ENCODE measurements at regions not wholly inside any gene's neighbourhood (a gene's known extent, or its start where the extent isn't known, plus 50 kb on each side); places are given as distances from the start of the nearest gene placed in this dataset.

DNA sequence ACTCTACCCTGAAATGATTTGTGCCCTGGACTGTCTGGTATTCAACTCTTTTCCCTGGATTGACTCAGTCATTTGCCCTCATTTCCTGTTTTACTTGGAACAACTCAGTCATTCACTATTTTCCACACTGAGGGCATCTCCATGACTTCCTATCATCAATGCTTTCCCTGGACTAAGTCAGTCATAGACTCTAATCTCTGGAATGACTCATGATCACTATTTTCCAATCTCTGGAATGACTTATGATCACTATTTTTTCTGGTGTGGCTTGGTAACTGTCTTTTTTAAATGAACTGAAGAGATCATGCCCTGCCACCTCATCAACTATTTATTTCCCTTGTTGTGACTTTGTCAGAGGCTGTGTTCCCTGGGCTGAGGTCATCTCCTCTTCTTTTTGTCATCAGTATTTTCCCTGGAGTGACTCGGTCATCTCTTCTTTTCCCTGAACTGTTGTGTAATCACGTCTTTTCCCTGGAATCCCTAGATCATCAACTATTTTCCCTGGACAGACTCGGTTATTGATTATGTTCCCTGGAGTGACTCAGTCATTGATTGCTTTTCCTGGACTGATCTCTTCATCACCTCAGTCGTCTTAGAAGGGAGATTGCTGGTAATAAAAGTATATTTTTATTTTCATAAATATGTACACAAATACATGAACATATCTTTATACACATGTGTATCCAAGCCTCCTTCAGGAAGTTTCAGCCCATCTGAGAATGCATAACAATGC lies 327.1 kb upstream of the VCX start:
- Histone ChIP-seq H2BK20ac (ENCODE audit: low read depth, low read length, poor library complexity, severe bottlenecking) (no peak overlapping the region), H3K27me3 (ENCODE audit: insufficient read depth, low read length) (no peaks in the 10 kb centered on the region), H2BK120ac (ENCODE audit: low read depth, low read length, poor library complexity, severe bottlenecking) (no peak overlapping the region), H4K91ac (ENCODE audit: insufficient read length, low read depth, low read length) (no peak overlapping the region), H2BK5ac (ENCODE audit: insufficient read length, low read length) (no peak overlapping the region), H3K79me1 (ENCODE audit: insufficient read depth, low read depth, low read length, poor library complexity, severe bottlenecking) (no peaks in the 10 kb centered on the region), H3K9ac (ENCODE audit: extremely low read depth, insufficient read length, low read length) (no peak overlapping the region), H3K9me3 (ENCODE audit: control insufficient read depth, low read depth, low read length) (no peaks in the 10 kb centered on the region), H3K23me2 (ENCODE audit: insufficient read length, low read depth, low read length, poor library complexity, severe bottlenecking) (no peaks in the 10 kb centered on the region), H3T11ph (ENCODE audit: low read length) (no peak overlapping the region), H2AK5ac (ENCODE audit: insufficient read length, low read length) (no peak overlapping the region), H2AFZ (ENCODE audit: low read length) (no peak overlapping the region), H4K5ac (ENCODE audit: insufficient read length, low read depth, low read length) (no peak overlapping the region), H2BK15ac (ENCODE audit: low read depth, low read length) (no peak overlapping the region), H3K27ac (ENCODE audit: insufficient read length, low read depth, low read length) (no peak overlapping the region), H4K20me1 (ENCODE audit: control insufficient read depth, insufficient read depth, insufficient read length) (no peaks in the 10 kb centered on the region), H3K4me2 (ENCODE audit: insufficient read depth, insufficient read length, low read length) (no peak overlapping the region), H3K23ac (ENCODE audit: insufficient read length, low read depth, low read length) (no peak overlapping the region), H3K4ac (ENCODE audit: low read depth, low read length) (no peak overlapping the region), H3K4me1 (ENCODE audit: insufficient read depth, low read length) (no peaks in the 10 kb centered on the region), H3K14ac (ENCODE audit: insufficient read depth, low read length) (no peak overlapping the region), H3K79me2 (ENCODE audit: insufficient read depth, low read length) (no peaks in the 10 kb centered on the region), H4K8ac (replicated peaks; ENCODE audit: insufficient read length, low read depth, low read length) (no peak overlapping the region), H2BK12ac (ENCODE audit: insufficient read length, low read depth, low read length) (no peak overlapping the region), H3K18ac (ENCODE audit: insufficient read length, low read depth, low read length) (no peak overlapping the region), H3K56ac (ENCODE audit: insufficient read length, low read depth, low read length) (no peak overlapping the region)
- Mint-ChIP-seq H3K4me1 (peaks cover 0 to 4% of the 10 kb centered on the region in 2 experiments; a peak in 2 of 4 replicates), H3K27me3 (ENCODE audit: low read depth) (no peaks in the 10 kb centered on the region), H3K36me3 (ENCODE audit: insufficient read depth in 1 of 3, low read depth in 3 of 3) (peaks cover 0 to 6% (median 0%) of the 10 kb centered on the region in 3 experiments; a peak in 1 of 7 replicates), H3K9me3 (peaks cover 0 to 3% of the 10 kb centered on the region in 2 experiments; a peak in 3 of 5 replicates), H3K4me3 (no peak overlapping the region), H3K27ac (no peak overlapping the region)
- no peak for TF ChIP-seq CTCF (conservative IDR thresholded peaks at IDR 0.05)
- no CpG with 5 or more reads among the region's 4 CpGs for WGBS (ENCODE audit: extremely low coverage, insufficient read length, low lambda C conversion rate)
- no peak for DNase-seq

Data from H9 (cell line).